Stimulated activated CD8-positive, alpha-beta memory T cell treated with anti-CD3 and anti-CD28 coated beads, Interleukin-12 subunit alpha, Interleukin-12 subunit beta, amount 100 ng/mL, for 1 hour (primary cell): ENCODE measurements at regions not wholly inside any gene's neighbourhood (a gene's known extent, or its start where the extent isn't known, plus 50 kb on each side); places are given as distances from the start of the nearest gene placed in this dataset.

Experiments used
- DNase-seq: peaks from one replicate; pipeline ENCODE4 v3.0.0-alpha.2; 2020; ENCODE audit warnings: low read depth

GRCh38 chr1:168782559-168783116, 53.6 kb upstream of the DPT start:
- DNase-seq, result no peak

GRCh38 chr1:168783458-168784210, 54.6 kb upstream of the DPT start:
- DNase-seq, result no peak

- no peak for DNase-seq
Observed at GRCh38 chr1:168786476-168787330, 57.7 kb upstream of the DPT start.

GRCh38 chr1:168788258-168788657, 59.3 kb upstream of the DPT start:
- no peak for DNase-seq

GRCh38 chr1:168789501-168789900, 60.5 kb upstream of the DPT start:
- no peak for DNase-seq

- DNase-seq, result no peak
Observed at GRCh38 chr1:168792142-168792541, 63.1 kb upstream of the DPT start.

- no peak for DNase-seq
Observed at GRCh38 chr1:168792592-168793125, 63.7 kb upstream of the DPT start.

- DNase-seq, result no peak
Observed at GRCh38 chr1:168794057-168794456, 65.1 kb upstream of the DPT start.

GRCh38 chr1:168795681-168796080, 66.7 kb upstream of the DPT start:
- DNase-seq, result no peak

GRCh38 chr1:168799927-168800605, 71.1 kb upstream of the DPT start:
- no peak for DNase-seq

- no peak for DNase-seq
Observed at GRCh38 chr1:168801032-168801745, 72.2 kb upstream of the DPT start.

GRCh38 chr1:168803806-168804510, 75.0 kb upstream of the DPT start:
- no peak for DNase-seq

GRCh38 chr1:168806952-168807351, 77.9 kb upstream of the DPT start:
- DNase-seq, result no peak

GRCh38 chr1:168811176-168811575, 82.2 kb upstream of the DPT start:
- DNase-seq, result no peak

- DNase-seq, result no peak
Observed at GRCh38 chr1:168819668-168820067, 90.7 kb upstream of the DPT start.

GRCh38 chr1:168821434-168821833, 92.4 kb upstream of the DPT start:
- no peak for DNase-seq

GRCh38 chr1:168822911-168823310, 93.9 kb upstream of the DPT start:
- no peak for DNase-seq

- DNase-seq, result no peak
Observed at GRCh38 chr1:168823988-168824387, 95.0 kb upstream of the DPT start.

- no peak for DNase-seq
Observed at GRCh38 chr1:168824418-168825065, 95.5 kb upstream of the DPT start.

GRCh38 chr1:168825129-168825528, 96.1 kb upstream of the DPT start:
- no peak for DNase-seq
